Psoas muscle (tissue), 7 donors: ENCODE measurements at regions not wholly inside any gene's neighbourhood (a gene's known extent, or its start where the extent isn't known, plus 50 kb on each side); places are given as distances from the start of the nearest gene placed in this dataset.
"Not testable (repeated sequence)": the region's sequence is repeated elsewhere in the genome, so short reads cannot be mapped to it uniquely, and the experiment has no call there.

ENCODE experiments used
- ATAC-seq, 4 donors: fragments of 200-7000 bp; cut with Tn5 transposase; one replicate each; pipeline ENCODE4 v1.9.1; 2020; ENCODE audit warnings: moderate library complexity in 3 of 4, mild to moderate bottlenecking in 2 of 4
- DNase-seq, 2 donors: peaks; one replicate each; pipeline ENCODE4 v3.0.0-alpha.2; 2020
- H3K27ac ChIP-seq: fragments of 200-600 bp; one replicate; pipeline ENCODE4 v1.8.0; 2022
- H3K27me3 ChIP-seq, 3 donors: fragments of 200-600 bp in 1 of 3; one replicate each; pipeline versions ENCODE4 v1.6.1 to v1.8.0; 2013 to 2022; ENCODE audit warnings: low read length in 2 of 3, mild to moderate bottlenecking in 2 of 3, moderate library complexity in 1 of 3; ENCODE audit not compliant: insufficient read depth in 3 of 3
- H3K36me3 ChIP-seq, 2 donors: fragments of 200-600 bp in 1 of 2; one replicate each; pipeline versions ENCODE4 v1.6.1 to v1.8.0; 2013 to 2022; ENCODE audit warnings: low read depth in 1 of 2, mild to moderate bottlenecking in 1 of 2, moderate library complexity in 1 of 2; ENCODE audit not compliant: insufficient read depth in 1 of 2
- H3K4me1 ChIP-seq: fragments of 200-600 bp; one replicate; pipeline ENCODE4 v1.8.0; 2022
- H3K4me3 ChIP-seq: fragments of 200-600 bp; one replicate; pipeline ENCODE4 v1.8.0; 2022; ENCODE audit warnings: mild to moderate bottlenecking
- H3K9me3 ChIP-seq: fragments of 200-600 bp; one replicate; pipeline ENCODE4 v1.8.0; 2022
- WGBS, 3 donors: extraction: QIAGEN DNeasy Blood & Tissue Kit; methylation state at CpG; one replicate each; pipeline versions ENCODE4 v1.1.6 to v1.1.7; 2013; 5-methylcytosine and 5-hydroxymethylcytosine counted together
- intact Hi-C, 2 donors: fragments of 100-400 bp; cut with DNase I; formaldehyde crosslinking; loops; one replicate each; pipeline versions ENCODE4 v1.11.0 to v1.14.2; 2022
- donor health status: healthy with polysubstance abuse.
- donor health status: DM: no; HTN: no; CAD: no; lungs with moderate emphysema.
- donor health status: Bipolar disorder and iron deficiency.
- donor health status: healthy.
- donor health status: DM: yes; HTN: yes; CAD: no.
- donor health status: DM: no; HTN: no; CAD: no.
- donor health status: DM: yes; HTN: yes; CAD: no.

- DNase-seq, H3K4me3 ChIP-seq, ATAC-seq, H3K9me3 ChIP-seq, H3K27me3 ChIP-seq, H3K36me3 ChIP-seq, intact Hi-C loops, H3K4me1 ChIP-seq, H3K27ac ChIP-seq: not testable (repeated sequence)
- WGBS, 3 donors: 32 to 54% (median 38%) methylated on average over 3 to 9 of the region's 11 CpGs
Measured at GRCh38 chr11:71721840-71722239, 111.2 kb upstream of the DEFB108B start.

- H3K4me3 ChIP-seq, H3K9me3 ChIP-seq, ATAC-seq, H3K27ac ChIP-seq, DNase-seq, intact Hi-C loops, H3K27me3 ChIP-seq, H3K4me1 ChIP-seq, H3K36me3 ChIP-seq: not testable (repeated sequence)
- WGBS, 3 donors: 71 to 83% (median 78%) methylated on average over 5 of the region's 5 CpGs
Measured at GRCh38 chr11:71723991-71724390, 109.0 kb upstream of the DEFB108B start.

GRCh38 chr11:71730748-71731147 is 102.3 kb upstream of the DEFB108B start:
- H3K27me3 ChIP-seq, H3K4me3 ChIP-seq, H3K27ac ChIP-seq, DNase-seq, H3K9me3 ChIP-seq, H3K4me1 ChIP-seq, H3K36me3 ChIP-seq, ATAC-seq, intact Hi-C loops: not testable (repeated sequence)
- 90 to 95% (median 92%) methylated on average over 7 of the region's 8 CpGs for WGBS, 3 donors

GRCh38 chr11:71734368-71734767 is 98.6 kb upstream of the DEFB108B start:
- H3K27ac ChIP-seq, H3K36me3 ChIP-seq, H3K4me3 ChIP-seq, ATAC-seq, H3K27me3 ChIP-seq, DNase-seq, H3K9me3 ChIP-seq, intact Hi-C loops, H3K4me1 ChIP-seq: not testable (repeated sequence)
- WGBS, 3 donors: 0% methylated on average over 1 of the region's 3 CpGs

- H3K27ac ChIP-seq, H3K36me3 ChIP-seq, H3K4me3 ChIP-seq, intact Hi-C loops, ATAC-seq, DNase-seq, H3K4me1 ChIP-seq, H3K27me3 ChIP-seq, H3K9me3 ChIP-seq: not testable (repeated sequence)
- WGBS, 3 donors: 86 to 90% (median 89%) methylated on average over 4 of the region's 4 CpGs
Measured at GRCh38 chr11:71738317-71738716, 94.7 kb upstream of the DEFB108B start.

GRCh38 chr11:71743385-71743784 is 89.6 kb upstream of the DEFB108B start:
- H3K36me3 ChIP-seq, H3K9me3 ChIP-seq, H3K27me3 ChIP-seq, ATAC-seq, H3K4me1 ChIP-seq, H3K27ac ChIP-seq, DNase-seq, intact Hi-C loops, H3K4me3 ChIP-seq: not testable (repeated sequence)
- WGBS, 3 donors: 61 to 69% (median 66%) methylated on average over 10 to 11 of the region's 11 CpGs

GRCh38 chr11:71745656-71746055 is 87.3 kb upstream of the DEFB108B start:
- H3K4me3 ChIP-seq, ATAC-seq, H3K36me3 ChIP-seq, H3K4me1 ChIP-seq, intact Hi-C loops, H3K27ac ChIP-seq, H3K27me3 ChIP-seq, H3K9me3 ChIP-seq, DNase-seq: not testable (repeated sequence)
- 91 to 93% (median 91%) methylated on average over 11 of the region's 11 CpGs for WGBS, 3 donors

GRCh38 chr11:71746263-71746662 is 86.7 kb upstream of the DEFB108B start:
- H3K9me3 ChIP-seq, H3K36me3 ChIP-seq, H3K27ac ChIP-seq, DNase-seq, H3K4me3 ChIP-seq, ATAC-seq, H3K4me1 ChIP-seq, intact Hi-C loops, H3K27me3 ChIP-seq: not testable (repeated sequence)
- 52 to 70% (median 54%) methylated on average over 3 of the region's 5 CpGs for WGBS, 3 donors

GRCh38 chr11:71748965-71749620 is 83.9 kb upstream of the DEFB108B start:
- H3K9me3 ChIP-seq, H3K4me3 ChIP-seq, H3K27me3 ChIP-seq, H3K4me1 ChIP-seq, H3K27ac ChIP-seq, ATAC-seq, intact Hi-C loops, H3K36me3 ChIP-seq, DNase-seq: not testable (repeated sequence)
- WGBS, 3 donors: 58 to 66% (median 63%) methylated on average over 14 of the region's 14 CpGs

GRCh38 chr11:71750908-71751307 is 82.1 kb upstream of the DEFB108B start:
- H3K27me3 ChIP-seq, H3K4me3 ChIP-seq, H3K36me3 ChIP-seq, ATAC-seq, H3K27ac ChIP-seq, intact Hi-C loops, DNase-seq, H3K9me3 ChIP-seq, H3K4me1 ChIP-seq: not testable (repeated sequence)
- 52 to 61% (median 56%) methylated on average over 10 to 11 of the region's 11 CpGs for WGBS, 3 donors

- WGBS, 3 donors: 21 to 23% (median 21%) methylated on average over 20 of the region's 20 CpGs
- H3K27ac ChIP-seq, H3K4me3 ChIP-seq, H3K27me3 ChIP-seq, ATAC-seq, intact Hi-C loops, H3K9me3 ChIP-seq, H3K4me1 ChIP-seq, H3K36me3 ChIP-seq: not testable (repeated sequence)
- peak; percentile 31 to 64 for DNase-seq
Measured at GRCh38 chr11:71764695-71765491, 68.1 kb upstream of the DEFB108B start.
